ENCODE measurements at regions not wholly inside any gene's neighbourhood (a gene's known extent, or its start where the extent isn't known, plus 50 kb on each side); places are given as distances from the start of the nearest gene placed in this dataset.

DNA sequence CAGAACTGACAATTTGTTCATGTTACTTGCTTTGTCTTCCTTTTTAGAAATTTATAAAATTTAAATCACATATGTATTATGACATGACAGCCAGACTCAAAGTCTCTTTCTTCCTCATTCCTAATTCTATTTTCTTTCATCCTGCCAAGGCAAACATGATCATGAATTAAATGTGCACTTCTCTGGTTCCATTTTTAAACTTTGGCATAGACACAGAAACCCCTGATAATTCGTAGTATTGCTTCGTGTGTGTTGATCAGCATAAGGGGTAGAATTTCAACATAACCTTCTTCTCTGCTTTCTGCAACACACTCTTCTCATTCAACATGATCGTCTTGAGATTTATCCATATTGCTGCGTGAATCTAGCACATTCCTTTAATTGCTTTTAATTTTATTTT lies 156.5 kb downstream of the AIPL1 start:
- TF ChIP-seq, protein P1, sequence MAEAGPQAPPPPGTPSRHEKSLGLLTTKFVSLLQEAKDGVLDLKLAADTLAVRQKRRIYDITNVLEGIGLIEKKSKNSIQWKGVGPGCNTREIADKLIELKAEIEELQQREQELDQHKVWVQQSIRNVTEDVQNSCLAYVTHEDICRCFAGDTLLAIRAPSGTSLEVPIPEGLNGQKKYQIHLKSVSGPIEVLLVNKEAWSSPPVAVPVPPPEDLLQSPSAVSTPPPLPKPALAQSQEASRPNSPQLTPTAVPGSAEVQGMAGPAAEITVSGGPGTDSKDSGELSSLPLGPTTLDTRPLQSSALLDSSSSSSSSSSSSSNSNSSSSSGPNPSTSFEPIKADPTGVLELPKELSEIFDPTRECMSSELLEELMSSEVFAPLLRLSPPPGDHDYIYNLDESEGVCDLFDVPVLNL (CRISPR knock-in tag; IDR thresholded peaks at IDR 0.05; ENCODE audit: borderline replicate concordance, low read depth) = no peak
- TF ChIP-seq, protein P2, sequence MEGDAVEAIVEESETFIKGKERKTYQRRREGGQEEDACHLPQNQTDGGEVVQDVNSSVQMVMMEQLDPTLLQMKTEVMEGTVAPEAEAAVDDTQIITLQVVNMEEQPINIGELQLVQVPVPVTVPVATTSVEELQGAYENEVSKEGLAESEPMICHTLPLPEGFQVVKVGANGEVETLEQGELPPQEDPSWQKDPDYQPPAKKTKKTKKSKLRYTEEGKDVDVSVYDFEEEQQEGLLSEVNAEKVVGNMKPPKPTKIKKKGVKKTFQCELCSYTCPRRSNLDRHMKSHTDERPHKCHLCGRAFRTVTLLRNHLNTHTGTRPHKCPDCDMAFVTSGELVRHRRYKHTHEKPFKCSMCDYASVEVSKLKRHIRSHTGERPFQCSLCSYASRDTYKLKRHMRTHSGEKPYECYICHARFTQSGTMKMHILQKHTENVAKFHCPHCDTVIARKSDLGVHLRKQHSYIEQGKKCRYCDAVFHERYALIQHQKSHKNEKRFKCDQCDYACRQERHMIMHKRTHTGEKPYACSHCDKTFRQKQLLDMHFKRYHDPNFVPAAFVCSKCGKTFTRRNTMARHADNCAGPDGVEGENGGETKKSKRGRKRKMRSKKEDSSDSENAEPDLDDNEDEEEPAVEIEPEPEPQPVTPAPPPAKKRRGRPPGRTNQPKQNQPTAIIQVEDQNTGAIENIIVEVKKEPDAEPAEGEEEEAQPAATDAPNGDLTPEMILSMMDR (IDR thresholded peaks at IDR 0.05) = no peak
- TF ChIP-seq FOXK1 (CRISPR knock-in tag; IDR thresholded peaks at IDR 0.05) (no peak), MXD4 (CRISPR knock-in tag; IDR thresholded peaks at IDR 0.05; ENCODE audit: borderline replicate concordance) (no peak), CREM (CRISPR knock-in tag; IDR thresholded peaks at IDR 0.05) (no peak)
- TF ChIP-seq, protein P3, sequence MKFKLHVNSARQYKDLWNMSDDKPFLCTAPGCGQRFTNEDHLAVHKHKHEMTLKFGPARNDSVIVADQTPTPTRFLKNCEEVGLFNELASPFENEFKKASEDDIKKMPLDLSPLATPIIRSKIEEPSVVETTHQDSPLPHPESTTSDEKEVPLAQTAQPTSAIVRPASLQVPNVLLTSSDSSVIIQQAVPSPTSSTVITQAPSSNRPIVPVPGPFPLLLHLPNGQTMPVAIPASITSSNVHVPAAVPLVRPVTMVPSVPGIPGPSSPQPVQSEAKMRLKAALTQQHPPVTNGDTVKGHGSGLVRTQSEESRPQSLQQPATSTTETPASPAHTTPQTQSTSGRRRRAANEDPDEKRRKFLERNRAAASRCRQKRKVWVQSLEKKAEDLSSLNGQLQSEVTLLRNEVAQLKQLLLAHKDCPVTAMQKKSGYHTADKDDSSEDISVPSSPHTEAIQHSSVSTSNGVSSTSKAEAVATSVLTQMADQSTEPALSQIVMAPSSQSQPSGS (CRISPR knock-in tag; IDR thresholded peaks at IDR 0.05; ENCODE audit: borderline replicate concordance, low read depth) = no peak
- TF ChIP-seq, protein P4, sequence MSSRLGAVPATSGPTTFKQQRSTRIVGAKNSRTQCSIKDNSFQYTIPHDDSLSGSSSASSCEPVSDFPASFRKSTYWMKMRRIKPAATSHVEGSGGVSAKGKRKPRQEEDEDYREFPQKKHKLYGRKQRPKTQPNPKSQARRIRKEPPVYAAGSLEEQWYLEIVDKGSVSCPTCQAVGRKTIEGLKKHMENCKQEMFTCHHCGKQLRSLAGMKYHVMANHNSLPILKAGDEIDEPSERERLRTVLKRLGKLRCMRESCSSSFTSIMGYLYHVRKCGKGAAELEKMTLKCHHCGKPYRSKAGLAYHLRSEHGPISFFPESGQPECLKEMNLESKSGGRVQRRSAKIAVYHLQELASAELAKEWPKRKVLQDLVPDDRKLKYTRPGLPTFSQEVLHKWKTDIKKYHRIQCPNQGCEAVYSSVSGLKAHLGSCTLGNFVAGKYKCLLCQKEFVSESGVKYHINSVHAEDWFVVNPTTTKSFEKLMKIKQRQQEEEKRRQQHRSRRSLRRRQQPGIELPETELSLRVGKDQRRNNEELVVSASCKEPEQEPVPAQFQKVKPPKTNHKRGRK (CRISPR knock-in tag; IDR thresholded peaks at IDR 0.05; ENCODE audit: borderline replicate concordance) = no peak
- TF ChIP-seq, protein P5, sequence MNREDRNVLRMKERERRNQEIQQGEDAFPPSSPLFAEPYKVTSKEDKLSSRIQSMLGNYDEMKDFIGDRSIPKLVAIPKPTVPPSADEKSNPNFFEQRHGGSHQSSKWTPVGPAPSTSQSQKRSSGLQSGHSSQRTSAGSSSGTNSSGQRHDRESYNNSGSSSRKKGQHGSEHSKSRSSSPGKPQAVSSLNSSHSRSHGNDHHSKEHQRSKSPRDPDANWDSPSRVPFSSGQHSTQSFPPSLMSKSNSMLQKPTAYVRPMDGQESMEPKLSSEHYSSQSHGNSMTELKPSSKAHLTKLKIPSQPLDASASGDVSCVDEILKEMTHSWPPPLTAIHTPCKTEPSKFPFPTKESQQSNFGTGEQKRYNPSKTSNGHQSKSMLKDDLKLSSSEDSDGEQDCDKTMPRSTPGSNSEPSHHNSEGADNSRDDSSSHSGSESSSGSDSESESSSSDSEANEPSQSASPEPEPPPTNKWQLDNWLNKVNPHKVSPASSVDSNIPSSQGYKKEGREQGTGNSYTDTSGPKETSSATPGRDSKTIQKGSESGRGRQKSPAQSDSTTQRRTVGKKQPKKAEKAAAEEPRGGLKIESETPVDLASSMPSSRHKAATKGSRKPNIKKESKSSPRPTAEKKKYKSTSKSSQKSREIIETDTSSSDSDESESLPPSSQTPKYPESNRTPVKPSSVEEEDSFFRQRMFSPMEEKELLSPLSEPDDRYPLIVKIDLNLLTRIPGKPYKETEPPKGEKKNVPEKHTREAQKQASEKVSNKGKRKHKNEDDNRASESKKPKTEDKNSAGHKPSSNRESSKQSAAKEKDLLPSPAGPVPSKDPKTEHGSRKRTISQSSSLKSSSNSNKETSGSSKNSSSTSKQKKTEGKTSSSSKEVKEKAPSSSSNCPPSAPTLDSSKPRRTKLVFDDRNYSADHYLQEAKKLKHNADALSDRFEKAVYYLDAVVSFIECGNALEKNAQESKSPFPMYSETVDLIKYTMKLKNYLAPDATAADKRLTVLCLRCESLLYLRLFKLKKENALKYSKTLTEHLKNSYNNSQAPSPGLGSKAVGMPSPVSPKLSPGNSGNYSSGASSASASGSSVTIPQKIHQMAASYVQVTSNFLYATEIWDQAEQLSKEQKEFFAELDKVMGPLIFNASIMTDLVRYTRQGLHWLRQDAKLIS (CRISPR knock-in tag; IDR thresholded peaks at IDR 0.05; ENCODE audit: borderline replicate concordance) = no peak
